ENCODE measurements at regions not wholly inside any gene's neighbourhood (a gene's known extent, or its start where the extent isn't known, plus 50 kb on each side); places are given as distances from the start of the nearest gene placed in this dataset.

DNA sequence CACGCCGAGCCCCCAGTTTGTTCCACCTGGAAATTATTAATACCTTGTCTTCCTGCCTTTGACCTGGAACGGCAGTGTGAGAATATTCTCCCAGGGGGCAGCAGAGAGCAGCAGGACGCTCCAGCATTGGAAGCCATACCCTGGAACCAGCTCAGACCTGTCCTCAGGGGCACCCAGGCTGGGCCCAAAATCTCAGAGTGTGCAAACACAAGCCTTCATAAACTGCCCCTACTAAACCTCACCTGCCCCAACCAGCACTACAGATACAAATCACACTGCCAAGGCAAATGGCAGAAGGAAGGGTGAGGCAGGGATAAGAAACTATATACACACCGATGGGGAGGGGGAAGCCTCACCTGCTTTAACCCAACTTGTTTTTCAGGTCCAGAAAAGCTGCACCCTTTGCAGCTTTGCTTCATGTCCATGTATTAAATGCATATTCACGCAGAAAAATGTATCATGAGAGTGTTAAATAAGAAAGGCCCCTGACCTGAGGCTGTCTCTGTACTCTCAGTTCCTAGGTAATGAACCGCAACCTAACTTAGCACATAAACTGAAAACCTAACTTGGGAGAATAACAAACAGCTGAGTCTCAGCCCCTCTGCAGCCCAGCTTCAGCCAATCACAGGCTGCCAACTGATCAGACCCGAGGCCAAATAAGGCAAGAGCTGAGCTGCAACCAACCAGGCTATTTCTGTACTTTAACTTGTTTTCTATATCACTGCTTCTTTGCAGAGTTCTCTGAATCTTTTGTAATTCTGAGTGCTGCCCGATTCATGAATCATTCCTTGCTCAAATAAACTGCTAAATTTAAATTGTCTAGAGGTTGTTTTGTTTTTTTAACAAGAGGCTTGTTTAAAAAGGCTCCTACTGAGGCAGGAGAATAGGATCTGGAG, 130.1 kb downstream of the SPTSSA start (continued):
- peak; percentile 98 for TF ChIP-seq ZNF713 (CRISPR knock-in tag; IDR thresholded peaks at IDR 0.05)
- TF ChIP-seq, protein P1, sequence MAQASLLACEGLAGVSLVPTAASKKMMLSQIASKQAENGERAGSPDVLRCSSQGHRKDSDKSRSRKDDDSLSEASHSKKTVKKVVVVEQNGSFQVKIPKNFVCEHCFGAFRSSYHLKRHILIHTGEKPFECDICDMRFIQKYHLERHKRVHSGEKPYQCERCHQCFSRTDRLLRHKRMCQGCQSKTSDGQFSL (CRISPR knock-in tag; IDR thresholded peaks at IDR 0.05): no peak
- TF ChIP-seq ONECUT2 (CRISPR knock-in tag; IDR thresholded peaks at IDR 0.05): no peak; the same call in 1 of the 2 replicates
- TF ChIP-seq, protein P2, sequence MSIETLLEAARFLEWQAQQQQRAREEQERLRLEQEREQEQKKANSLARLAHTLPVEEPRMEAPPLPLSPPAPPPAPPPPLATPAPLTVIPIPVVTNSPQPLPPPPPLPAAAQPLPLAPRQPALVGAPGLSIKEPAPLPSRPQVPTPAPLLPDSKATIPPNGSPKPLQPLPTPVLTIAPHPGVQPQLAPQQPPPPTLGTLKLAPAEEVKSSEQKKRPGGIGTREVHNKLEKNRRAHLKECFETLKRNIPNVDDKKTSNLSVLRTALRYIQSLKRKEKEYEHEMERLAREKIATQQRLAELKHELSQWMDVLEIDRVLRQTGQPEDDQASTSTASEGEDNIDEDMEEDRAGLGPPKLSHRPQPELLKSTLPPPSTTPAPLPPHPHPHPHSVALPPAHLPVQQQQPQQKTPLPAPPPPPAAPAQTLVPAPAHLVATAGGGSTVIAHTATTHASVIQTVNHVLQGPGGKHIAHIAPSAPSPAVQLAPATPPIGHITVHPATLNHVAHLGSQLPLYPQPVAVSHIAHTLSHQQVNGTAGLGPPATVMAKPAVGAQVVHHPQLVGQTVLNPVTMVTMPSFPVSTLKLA (IDR thresholded peaks at IDR 0.05): no peak
- TF ChIP-seq RBM39 (IDR thresholded peaks at IDR 0.05; ENCODE audit: low read depth, low read length, poor library complexity, severe bottlenecking): no peak
- TF ChIP-seq ZNF629 (CRISPR knock-in tag; conservative IDR thresholded peaks at IDR 0.05): no peak
- no peak for TF ChIP-seq REL (CRISPR knock-in tag; conservative IDR thresholded peaks at IDR 0.05)
- peak; percentile 88 for TF ChIP-seq RXRB (CRISPR knock-in tag; IDR thresholded peaks at IDR 0.05; ENCODE audit: borderline replicate concordance)
- TF ChIP-seq PCBP2 (optimal IDR thresholded peaks at IDR 0.05; ENCODE audit: low read depth, low read length, poor library complexity, severe bottlenecking): no peak
- no peak; the same call in 1 of the 2 replicates for TF ChIP-seq ATRX (CRISPR knock-in tag; IDR thresholded peaks at IDR 0.05; ENCODE audit: borderline replicate concordance)
- no peak; the same call in 1 of the 2 replicates for TF ChIP-seq NRL (CRISPR knock-in tag; IDR thresholded peaks at IDR 0.05; ENCODE audit: borderline replicate concordance)
- TF ChIP-seq ZNF263 (CRISPR knock-in tag; IDR thresholded peaks at IDR 0.05): no peak
- TF ChIP-seq EED (CRISPR knock-in tag; IDR thresholded peaks at IDR 0.05): no peak
- TF ChIP-seq ZNF30 (CRISPR knock-in tag; IDR thresholded peaks at IDR 0.05): peak; percentile 81; the same call in 1 of the 2 replicates
- TF ChIP-seq ZBTB33 (CRISPR knock-in tag; IDR thresholded peaks at IDR 0.05): peak; percentile 67
- TF ChIP-seq DNMT3B (CRISPR knock-in tag; conservative IDR thresholded peaks at IDR 0.05): peak; percentile 13; the same call in 1 of the 2 replicates
- TF ChIP-seq ZNF17 (CRISPR knock-in tag; IDR thresholded peaks at IDR 0.05): no peak
- TF ChIP-seq FOSL2 (CRISPR knock-in tag; IDR thresholded peaks at IDR 0.05): peak; percentile 73
- TF ChIP-seq AHR (CRISPR knock-in tag; IDR thresholded peaks at IDR 0.05): 0 out of 2 replicates have a peak, but pooled peaks have one; percentile 73
- no peak for TF ChIP-seq SP1 (IDR thresholded peaks at IDR 0.05)
- 0 out of 2 replicates have a peak, but pooled peaks have one; percentile 8 for TF ChIP-seq SP1 (CRISPR knock-in tag; IDR thresholded peaks at IDR 0.05)
- TF ChIP-seq HNRNPUL1 (IDR thresholded peaks at IDR 0.05; ENCODE audit: low read depth, low read length): no peak
- TF ChIP-seq, protein P3, sequence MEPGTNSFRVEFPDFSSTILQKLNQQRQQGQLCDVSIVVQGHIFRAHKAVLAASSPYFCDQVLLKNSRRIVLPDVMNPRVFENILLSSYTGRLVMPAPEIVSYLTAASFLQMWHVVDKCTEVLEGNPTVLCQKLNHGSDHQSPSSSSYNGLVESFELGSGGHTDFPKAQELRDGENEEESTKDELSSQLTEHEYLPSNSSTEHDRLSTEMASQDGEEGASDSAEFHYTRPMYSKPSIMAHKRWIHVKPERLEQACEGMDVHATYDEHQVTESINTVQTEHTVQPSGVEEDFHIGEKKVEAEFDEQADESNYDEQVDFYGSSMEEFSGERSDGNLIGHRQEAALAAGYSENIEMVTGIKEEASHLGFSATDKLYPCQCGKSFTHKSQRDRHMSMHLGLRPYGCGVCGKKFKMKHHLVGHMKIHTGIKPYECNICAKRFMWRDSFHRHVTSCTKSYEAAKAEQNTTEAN (CRISPR knock-in tag; conservative IDR thresholded peaks at IDR 0.05): peak; percentile 86; the same call in 1 of the 2 replicates
- TF ChIP-seq KDM2A (CRISPR knock-in tag; IDR thresholded peaks at IDR 0.05; ENCODE audit: borderline replicate concordance, low read depth): peak; percentile 88
- 0 out of 2 replicates have a peak, but pooled peaks have one; percentile 39 for TF ChIP-seq ZNF256 (CRISPR knock-in tag; conservative IDR thresholded peaks at IDR 0.05)
- no peak for TF ChIP-seq CCAR2 (optimal IDR thresholded peaks at IDR 0.05; ENCODE audit: low read depth, low read length)
- TF ChIP-seq KLF12 (CRISPR knock-in tag; IDR thresholded peaks at IDR 0.05; ENCODE audit: borderline replicate concordance): peak; percentile 24

Data from HepG2 (cell line).